T-helper 17 cell (primary cell): ENCODE measurements at regions not wholly inside any gene's neighbourhood (a gene's known extent, or its start where the extent isn't known, plus 50 kb on each side); places are given as distances from the start of the nearest gene placed in this dataset.
"Not testable (repeated sequence)": the region's sequence is repeated elsewhere in the genome, so short reads cannot be mapped to it uniquely, and the experiment has no call there.

Experiments
- ATAC-seq: fragments of 150-1000 bp; cut with Tn5 transposase; 2 replicates; pipeline ENCODE4 v1.10.0; 2021; ENCODE audit warnings: mild to moderate bottlenecking, moderate library complexity
- DNase-seq, 3 donors: peaks; one replicate each; pipeline versions ENCODE4 v3.0.0 to v3.0.0-alpha.2; 2020 to 2021
- H3K9me3 ChIP-seq: one replicate; pipeline ENCODE4 v1.7.0; 2013; ENCODE audit warnings: low read length, mild to moderate bottlenecking; ENCODE audit not compliant: control insufficient read depth, poor library complexity, severe bottlenecking
- H3K27ac Mint-ChIP-seq: one replicate; pipeline ENCODE4 v1.8.0; 2022; ENCODE audit warnings: mild to moderate bottlenecking, moderate library complexity, mixed read lengths
- H3K27me3 Mint-ChIP-seq: one replicate; pipeline ENCODE4 v1.8.0; 2022; ENCODE audit warnings: mixed read lengths
- H3K36me3 Mint-ChIP-seq: one replicate; pipeline ENCODE4 v1.8.0; 2022; ENCODE audit warnings: low read depth, mixed read lengths
- H3K4me1 Mint-ChIP-seq: one replicate; pipeline ENCODE4 v1.8.0; 2022; ENCODE audit warnings: mild to moderate bottlenecking, mixed read lengths
- H3K4me3 Mint-ChIP-seq: one replicate; pipeline ENCODE4 v1.8.0; 2022; ENCODE audit warnings: mild to moderate bottlenecking, moderate library complexity, mixed read lengths

DNA sequence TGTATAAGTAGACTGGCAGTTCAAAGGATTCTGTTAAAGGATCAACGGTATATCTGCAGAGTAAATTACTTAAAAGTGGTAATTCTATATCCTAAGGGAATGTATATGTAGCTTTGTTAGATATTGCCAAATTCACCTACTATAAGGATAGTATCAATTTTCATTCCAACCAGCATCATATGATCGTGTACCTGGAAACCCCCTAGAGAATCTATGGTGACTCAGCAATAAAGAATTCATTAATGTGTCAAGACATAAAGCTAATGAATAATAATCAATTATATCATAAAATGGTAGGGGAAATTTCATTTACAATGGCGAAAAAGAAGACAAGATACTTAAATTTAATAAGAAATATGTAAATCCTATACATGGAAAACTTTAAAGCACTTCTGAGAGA lies 234.1 kb upstream of the ACTBL2 start:
- H3K27me3 Mint-ChIP-seq = peaks cover 28% of the 10 kb centered on the region
- DNase-seq (no peak), ATAC-seq (no peak)
- H3K36me3 Mint-ChIP-seq = peaks cover 2% of the 10 kb centered on the region
- H3K9me3 ChIP-seq = no peaks in the 10 kb centered on the region
- H3K4me3 Mint-ChIP-seq = no peak overlapping the region
- H3K4me1 Mint-ChIP-seq = no peaks in the 10 kb centered on the region
- no peak overlapping the region for H3K27ac Mint-ChIP-seq

DNA sequence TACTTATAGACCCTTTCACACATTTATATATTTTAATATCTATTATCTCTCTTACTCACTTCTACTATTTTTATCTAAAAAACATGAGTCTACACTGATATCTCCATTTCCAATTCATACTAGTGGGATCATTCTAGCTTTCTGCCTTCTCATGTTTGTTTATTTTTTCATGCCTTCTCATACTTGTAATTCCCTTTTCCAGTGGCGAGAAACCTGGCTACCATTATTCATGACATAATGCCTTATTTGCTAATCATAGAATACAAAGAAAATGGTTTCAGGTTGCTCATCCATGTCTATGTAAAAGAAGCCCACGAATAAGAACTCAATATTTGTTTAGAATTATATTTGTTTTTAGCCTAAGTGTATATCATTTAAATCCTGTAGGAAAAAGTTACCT lies 232.7 kb upstream of the ACTBL2 start:
- Mint-ChIP-seq H3K27ac (no peak overlapping the region), H3K4me3 (no peak overlapping the region), H3K36me3 (peaks cover 2% of the 10 kb centered on the region), H3K27me3 (peaks cover 16% of the 10 kb centered on the region), H3K4me1 (no peaks in the 10 kb centered on the region)
- no peak for ATAC-seq
- no peaks in the 10 kb centered on the region for H3K9me3 ChIP-seq
- no peak for DNase-seq

DNA sequence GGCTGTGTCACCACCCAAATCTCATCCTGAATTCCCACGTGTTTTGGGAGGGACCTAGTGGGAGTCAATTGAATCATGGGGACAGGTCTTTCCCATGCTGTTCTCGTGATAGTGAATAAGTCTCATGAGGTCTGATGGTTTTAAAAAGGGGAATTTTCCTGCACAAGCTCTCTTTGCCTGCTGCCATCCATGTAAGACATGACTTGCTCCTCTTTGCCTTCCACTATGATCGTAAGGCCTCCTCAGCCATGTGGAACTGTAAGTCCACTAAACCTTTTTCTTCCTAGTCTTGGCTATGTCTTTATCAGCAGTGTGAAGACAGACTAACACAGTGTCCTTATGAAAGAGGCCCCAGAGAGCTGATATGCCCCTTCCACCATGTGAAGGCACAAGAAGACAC lies 230.9 kb upstream of the ACTBL2 start:
- DNase-seq, H3K36me3 Mint-ChIP-seq, ATAC-seq, H3K9me3 ChIP-seq, H3K27ac Mint-ChIP-seq, H3K4me1 Mint-ChIP-seq, H3K4me3 Mint-ChIP-seq: not testable (repeated sequence)
- H3K27me3 Mint-ChIP-seq = peaks cover 12% of the 10 kb centered on the region

DNA sequence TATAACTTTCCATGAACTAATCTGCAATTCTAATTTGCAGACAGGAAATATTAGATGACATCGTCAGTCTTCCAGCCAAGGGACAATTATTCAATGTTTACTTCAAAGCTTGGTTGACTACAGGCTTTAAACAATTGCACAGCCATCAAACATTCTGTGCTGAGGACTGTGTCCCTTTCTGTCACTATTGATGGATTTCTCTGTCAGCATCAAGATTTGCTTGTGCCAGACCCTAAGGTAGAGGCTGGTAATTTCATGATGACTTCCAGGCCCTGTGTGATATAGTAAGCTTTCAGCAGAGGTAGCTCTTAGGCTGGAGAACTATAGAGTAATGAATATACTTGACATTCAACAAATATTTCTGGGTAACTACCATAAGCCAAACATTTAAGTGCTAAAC lies 229.3 kb upstream of the ACTBL2 start:
- DNase-seq (no peak), ATAC-seq (no peak)
- H3K4me1 Mint-ChIP-seq = no peaks in the 10 kb centered on the region
- H3K27ac Mint-ChIP-seq = no peak overlapping the region
- no peaks in the 10 kb centered on the region for H3K27me3 Mint-ChIP-seq
- no peaks in the 10 kb centered on the region for H3K9me3 ChIP-seq
- H3K4me3 Mint-ChIP-seq = no peak overlapping the region
- peaks cover 2% of the 10 kb centered on the region for H3K36me3 Mint-ChIP-seq

DNA sequence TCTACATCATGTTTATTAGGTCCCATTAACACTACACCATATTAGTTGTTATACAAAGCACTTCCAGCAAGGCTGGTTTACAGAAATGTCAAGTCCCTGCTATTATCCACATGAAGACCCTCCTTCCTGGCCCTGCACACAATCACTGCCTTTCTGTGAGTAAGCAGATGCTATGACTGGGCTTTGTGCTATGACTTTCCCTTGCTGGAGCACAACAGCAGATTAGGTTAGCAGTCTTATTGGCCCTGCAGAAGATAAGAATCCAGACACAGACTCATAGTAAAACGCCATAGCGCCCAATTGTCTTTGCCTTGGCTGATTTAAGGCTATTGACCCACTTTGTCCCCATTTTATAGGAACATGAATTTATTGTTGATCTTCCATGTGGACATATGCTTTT lies 228.9 kb upstream of the ACTBL2 start:
- H3K36me3 Mint-ChIP-seq = peaks cover 2% of the 10 kb centered on the region
- H3K4me1 Mint-ChIP-seq = no peaks in the 10 kb centered on the region
- no peaks in the 10 kb centered on the region for H3K27me3 Mint-ChIP-seq
- no peak overlapping the region for H3K4me3 Mint-ChIP-seq
- H3K9me3 ChIP-seq = no peaks in the 10 kb centered on the region
- DNase-seq (no peak), ATAC-seq (no peak)
- H3K27ac Mint-ChIP-seq = no peak overlapping the region

DNA sequence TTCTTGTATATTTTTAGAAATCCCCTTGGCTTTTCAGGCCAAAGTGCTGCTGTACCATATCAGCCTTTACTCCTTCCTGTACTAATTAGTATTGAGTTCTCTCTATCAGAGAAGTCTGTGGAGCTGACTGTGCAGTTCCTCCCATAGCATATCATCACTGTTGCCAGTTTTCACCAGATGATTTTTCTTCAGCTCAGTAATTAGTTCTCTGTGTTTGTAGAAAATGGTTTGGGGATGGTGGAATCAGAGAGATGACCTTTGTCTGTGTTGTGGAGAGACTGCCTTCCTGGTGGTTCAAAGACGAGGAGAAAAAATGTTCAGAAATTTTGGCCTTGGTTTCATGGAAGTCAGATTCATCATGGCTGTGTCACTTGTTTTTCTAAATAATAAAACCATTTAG lies 227.5 kb upstream of the ACTBL2 start:
- Mint-ChIP-seq H3K27me3 (no peaks in the 10 kb centered on the region), H3K4me3 (no peak overlapping the region), H3K4me1 (no peaks in the 10 kb centered on the region), H3K27ac (no peak overlapping the region), H3K36me3 (no peaks in the 10 kb centered on the region)
- ATAC-seq (no peak), DNase-seq (no peak)
- no peaks in the 10 kb centered on the region for H3K9me3 ChIP-seq

DNA sequence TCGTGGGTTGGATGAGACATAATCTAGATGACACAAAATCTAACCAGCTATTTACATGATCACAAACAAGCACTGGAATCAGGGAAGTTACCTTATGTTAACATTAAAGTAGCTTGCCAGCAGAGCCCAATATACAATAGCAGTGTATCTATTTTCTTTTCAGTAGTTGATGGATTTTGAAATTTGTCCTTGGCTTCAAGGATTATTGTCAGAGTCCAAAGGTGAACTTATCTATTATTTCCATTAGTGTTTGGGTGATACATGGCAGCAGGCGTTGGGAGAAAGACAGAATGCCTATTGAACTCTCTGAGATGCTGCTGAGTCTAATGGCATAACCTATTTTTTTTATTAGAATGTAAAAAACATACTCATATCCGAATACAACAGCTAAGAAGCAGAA lies 223.2 kb upstream of the ACTBL2 start:
- ATAC-seq = no peak
- Mint-ChIP-seq H3K36me3 (no peaks in the 10 kb centered on the region), H3K4me1 (no peaks in the 10 kb centered on the region), H3K4me3 (no peak overlapping the region), H3K27me3 (no peaks in the 10 kb centered on the region), H3K27ac (no peak overlapping the region)
- no peak for DNase-seq
- H3K9me3 ChIP-seq = no peaks in the 10 kb centered on the region

DNA sequence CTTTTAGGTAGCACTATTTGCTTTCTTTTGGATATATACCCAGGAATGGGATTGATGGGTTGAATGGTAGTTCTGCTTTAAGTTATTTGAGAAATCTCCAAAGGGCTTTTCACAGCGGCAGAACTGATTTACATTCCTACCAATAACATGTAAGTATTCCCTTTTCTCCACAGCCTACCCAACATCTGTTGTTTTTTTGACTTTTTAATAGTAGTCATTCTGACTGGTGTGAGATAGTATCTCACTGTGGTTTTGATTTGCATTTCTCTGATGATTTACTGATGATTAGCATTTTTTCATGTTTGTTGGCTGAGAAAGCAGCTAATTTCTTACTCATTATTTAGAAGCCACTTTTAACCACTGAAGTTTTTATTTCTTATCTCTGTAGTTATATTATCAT lies 221.1 kb upstream of the ACTBL2 start:
- H3K36me3 Mint-ChIP-seq = no peaks in the 10 kb centered on the region
- DNase-seq (no peak), ATAC-seq (no peak)
- no peaks in the 10 kb centered on the region for H3K27me3 Mint-ChIP-seq
- H3K27ac Mint-ChIP-seq = no peak overlapping the region
- no peak overlapping the region for H3K4me3 Mint-ChIP-seq
- H3K9me3 ChIP-seq = no peaks in the 10 kb centered on the region
- H3K4me1 Mint-ChIP-seq = no peaks in the 10 kb centered on the region

DNA sequence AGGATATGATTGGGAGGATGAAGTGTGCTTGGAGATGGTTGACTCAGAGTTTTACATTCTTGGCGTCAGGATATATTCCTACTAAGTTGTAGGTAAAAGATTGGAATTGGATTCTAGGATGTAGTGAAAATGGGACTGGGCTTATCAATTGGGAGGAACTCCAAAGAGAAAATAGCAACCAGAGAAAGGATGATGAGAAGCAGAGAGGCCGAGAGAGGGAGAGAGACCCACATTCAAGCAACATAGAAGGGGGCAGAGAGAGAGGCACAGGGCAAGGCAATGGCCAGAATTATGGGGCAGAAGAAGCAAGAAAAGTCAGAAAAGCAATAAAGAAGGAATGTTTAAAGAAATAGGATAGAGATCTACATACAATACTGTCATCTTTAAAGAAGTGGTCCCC lies 217.9 kb upstream of the ACTBL2 start:
- no peak for DNase-seq
- Mint-ChIP-seq H3K4me3 (no peak overlapping the region), H3K36me3 (no peaks in the 10 kb centered on the region), H3K27ac (no peak overlapping the region), H3K27me3 (no peaks in the 10 kb centered on the region), H3K4me1 (no peaks in the 10 kb centered on the region)
- ATAC-seq = no peak
- no peaks in the 10 kb centered on the region for H3K9me3 ChIP-seq

DNA sequence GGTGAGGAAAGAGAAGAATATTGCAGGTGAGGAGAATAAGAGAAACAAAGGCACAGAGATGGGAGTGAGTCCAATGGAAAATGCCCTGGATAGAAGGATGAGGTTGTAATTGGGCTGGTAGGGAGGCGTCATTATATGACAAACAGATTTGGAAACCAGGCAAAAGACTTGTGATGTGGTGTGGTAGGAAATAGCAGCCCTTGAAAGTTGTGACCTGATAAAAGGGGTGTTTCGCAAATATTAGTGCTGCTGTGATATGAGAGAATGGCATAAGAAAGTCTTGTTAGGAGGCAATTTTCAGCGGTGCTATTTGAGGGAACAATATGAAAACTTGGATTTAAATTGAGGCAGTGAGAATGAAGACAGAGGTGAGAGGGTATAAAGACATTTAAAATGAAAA lies 217.5 kb upstream of the ACTBL2 start:
- ATAC-seq = no peak
- no peak for DNase-seq
- no peaks in the 10 kb centered on the region for H3K9me3 ChIP-seq
- Mint-ChIP-seq H3K36me3 (no peaks in the 10 kb centered on the region), H3K27ac (no peak overlapping the region), H3K27me3 (no peaks in the 10 kb centered on the region), H3K4me1 (no peaks in the 10 kb centered on the region), H3K4me3 (no peak overlapping the region)

DNA sequence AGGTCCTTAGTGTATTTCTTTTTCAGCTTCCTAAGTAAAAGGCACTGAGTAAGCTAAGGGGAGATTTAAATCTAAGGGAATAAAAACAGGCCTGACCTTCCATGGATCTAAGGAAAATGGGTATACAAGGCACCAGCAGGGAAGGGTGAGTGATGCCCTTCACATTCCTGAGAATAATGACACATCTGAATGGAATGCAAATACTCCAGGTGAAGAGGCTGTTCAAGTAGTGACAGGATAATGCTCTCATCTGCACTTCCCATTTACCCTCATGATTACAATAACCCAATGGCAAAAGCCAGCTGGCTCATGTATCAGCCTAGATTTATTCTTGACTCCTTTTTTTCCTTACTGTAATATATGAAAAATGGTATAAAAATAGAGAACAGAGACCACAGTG lies 216.2 kb upstream of the ACTBL2 start:
- Mint-ChIP-seq H3K4me1 (no peaks in the 10 kb centered on the region), H3K4me3 (no peak overlapping the region), H3K36me3 (no peaks in the 10 kb centered on the region), H3K27me3 (no peaks in the 10 kb centered on the region), H3K27ac (no peak overlapping the region)
- no peak for DNase-seq
- H3K9me3 ChIP-seq = no peaks in the 10 kb centered on the region
- ATAC-seq = no peak

DNA sequence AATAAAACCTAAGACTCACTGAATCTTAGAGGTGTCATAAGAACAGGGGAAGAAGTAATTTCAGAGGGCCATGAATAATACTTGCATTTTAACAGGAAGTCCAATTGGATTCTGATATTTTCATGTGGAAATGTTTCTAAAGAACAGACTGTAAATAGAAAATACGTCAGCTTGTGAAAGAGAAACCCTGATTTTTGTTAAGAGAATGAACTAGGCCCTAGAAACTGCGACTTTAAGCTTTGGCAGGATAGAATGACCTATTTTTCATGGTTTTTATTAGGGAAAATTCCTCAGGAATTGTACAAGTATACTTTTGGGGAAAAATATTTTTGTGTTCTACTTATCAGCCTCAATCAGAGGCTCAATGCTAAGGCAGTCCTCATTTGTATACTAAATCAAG lies 215.5 kb upstream of the ACTBL2 start:
- H3K27ac Mint-ChIP-seq = no peak overlapping the region
- no peaks in the 10 kb centered on the region for H3K4me1 Mint-ChIP-seq
- ATAC-seq = no peak
- no peaks in the 10 kb centered on the region for H3K9me3 ChIP-seq
- no peaks in the 10 kb centered on the region for H3K27me3 Mint-ChIP-seq
- H3K4me3 Mint-ChIP-seq = no peak overlapping the region
- DNase-seq = no peak
- H3K36me3 Mint-ChIP-seq = no peaks in the 10 kb centered on the region

DNA sequence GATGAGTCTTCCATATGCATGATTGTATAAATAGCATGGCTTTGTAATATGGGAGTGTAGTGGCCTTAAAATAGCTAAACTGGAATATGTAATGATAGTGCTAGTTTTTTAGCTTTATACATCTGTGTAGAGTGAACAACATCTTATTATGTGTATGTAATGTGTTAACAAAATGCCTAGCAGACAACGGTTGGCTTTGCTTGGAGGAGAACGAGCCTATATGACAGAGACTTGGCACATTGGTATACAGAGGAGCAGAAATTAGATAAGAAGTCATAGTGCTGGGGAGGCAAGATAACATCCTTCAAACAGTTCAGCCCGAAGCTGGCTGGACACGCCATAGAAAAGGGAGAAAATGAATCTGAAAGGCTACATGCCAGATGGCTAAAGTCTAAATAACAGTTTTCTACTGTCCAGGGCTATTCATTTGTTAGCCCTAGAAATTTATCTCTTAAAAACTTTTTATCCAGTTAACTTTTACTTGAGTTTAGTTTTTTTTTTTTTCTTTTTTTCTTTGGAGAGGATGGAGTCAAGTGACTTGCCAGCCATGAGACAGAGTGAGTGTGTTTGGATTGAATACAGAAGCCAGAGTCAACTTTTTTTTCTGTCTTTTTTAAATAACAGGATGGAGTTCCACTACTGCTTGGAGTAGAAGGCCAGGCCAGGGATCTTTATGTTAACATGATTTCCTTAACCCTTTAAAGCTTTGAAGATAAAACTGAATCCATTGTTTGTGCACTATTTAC lies 214.4 kb upstream of the ACTBL2 start:
- Mint-ChIP-seq H3K4me1 (no peaks in the 10 kb centered on the region), H3K27ac (no peak overlapping the region), H3K27me3 (no peaks in the 10 kb centered on the region), H3K4me3 (no peak overlapping the region), H3K36me3 (no peaks in the 10 kb centered on the region)
- ATAC-seq (no peak), DNase-seq (no peak)
- H3K9me3 ChIP-seq = no peaks in the 10 kb centered on the region

DNA sequence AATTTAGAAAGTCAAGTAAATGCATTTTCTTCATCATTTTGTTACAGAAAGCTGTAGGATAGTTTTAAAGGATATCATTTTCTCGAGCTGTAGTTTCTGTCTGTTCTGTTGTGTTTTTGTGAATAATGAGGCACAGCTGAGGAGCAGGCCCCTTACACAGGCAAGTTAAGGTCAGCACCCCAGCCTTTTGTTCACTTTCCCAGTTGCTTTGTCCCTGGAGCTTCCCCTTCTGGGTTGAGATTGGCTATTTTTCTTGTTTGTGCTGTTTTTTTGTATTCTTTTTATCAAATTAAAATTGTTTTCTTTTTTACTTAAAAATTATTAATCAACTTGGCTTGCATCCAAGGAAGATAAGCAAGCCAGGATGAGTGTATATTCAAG lies 213.8 kb upstream of the ACTBL2 start:
- no peaks in the 10 kb centered on the region for H3K4me1 Mint-ChIP-seq
- H3K27ac Mint-ChIP-seq = no peak overlapping the region
- DNase-seq (no peak), ATAC-seq (no peak)
- no peaks in the 10 kb centered on the region for H3K36me3 Mint-ChIP-seq
- no peaks in the 10 kb centered on the region for H3K27me3 Mint-ChIP-seq
- no peak overlapping the region for H3K4me3 Mint-ChIP-seq
- H3K9me3 ChIP-seq = no peaks in the 10 kb centered on the region
